Uterus (tissue), 2 donors: ENCODE measurements at regions not wholly inside any gene's neighbourhood (a gene's known extent, or its start where the extent isn't known, plus 50 kb on each side); places are given as distances from the start of the nearest gene placed in this dataset.

Experiments
- POLR2A ChIP-seq, 2 donors: fragments of 450-650 bp; IDR thresholded peaks; one replicate each; pipeline ENCODE4 v1.6.1; 2016; ENCODE audit warnings: antibody characterized with exemption in 2 of 2, mild to moderate bottlenecking in 1 of 2, moderate library complexity in 1 of 2
- TF ChIP-seq, protein P1 (sequence below), 4 experiments: fragments of 200-600 bp in 2 of 4; fragments of 450-650 bp in 2 of 4; sonication (generic) in 2 of 4; IDR thresholded peaks; one replicate each; pipeline ENCODE4 v1.5.1; 2016 to 2019; ENCODE audit warnings: antibody characterized with exemption in 4 of 4, mild to moderate bottlenecking in 2 of 4, moderate library complexity in 1 of 4

DNA sequence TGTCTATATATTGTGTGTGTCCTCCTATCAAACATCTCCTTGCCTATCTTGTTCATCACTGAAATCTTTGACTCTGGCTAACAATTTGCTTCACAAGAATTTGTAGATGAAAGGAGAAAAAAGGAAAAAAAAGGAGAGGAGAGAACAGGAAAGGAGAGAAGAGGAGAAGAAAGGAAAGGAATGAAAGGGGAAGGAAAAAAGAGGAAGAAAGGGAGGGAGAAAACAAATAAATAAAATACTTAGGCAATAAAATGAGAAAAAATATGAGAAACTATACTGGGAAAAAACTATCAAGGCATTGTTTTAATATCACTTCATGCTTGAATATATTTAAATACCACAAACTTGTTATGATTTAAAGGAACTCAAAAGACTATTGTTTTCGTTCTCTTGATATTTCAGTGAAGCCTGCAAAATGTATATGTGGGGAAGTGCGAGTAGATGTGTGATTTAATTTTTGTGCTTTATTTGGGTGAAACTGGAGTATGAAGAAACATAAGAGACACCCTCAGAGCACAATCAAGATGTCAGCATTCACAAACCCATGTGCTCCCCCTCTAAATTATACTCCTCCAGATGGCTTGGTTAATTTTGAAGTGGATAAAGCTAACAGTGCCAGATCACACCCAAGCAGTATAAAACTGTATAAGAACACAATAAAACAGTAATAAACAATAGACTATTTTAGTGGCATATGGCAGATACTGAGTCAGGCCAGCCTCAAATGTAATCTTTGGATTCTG is 205.7 kb upstream of the SAMSN1 start:
- TF ChIP-seq, protein P1, sequence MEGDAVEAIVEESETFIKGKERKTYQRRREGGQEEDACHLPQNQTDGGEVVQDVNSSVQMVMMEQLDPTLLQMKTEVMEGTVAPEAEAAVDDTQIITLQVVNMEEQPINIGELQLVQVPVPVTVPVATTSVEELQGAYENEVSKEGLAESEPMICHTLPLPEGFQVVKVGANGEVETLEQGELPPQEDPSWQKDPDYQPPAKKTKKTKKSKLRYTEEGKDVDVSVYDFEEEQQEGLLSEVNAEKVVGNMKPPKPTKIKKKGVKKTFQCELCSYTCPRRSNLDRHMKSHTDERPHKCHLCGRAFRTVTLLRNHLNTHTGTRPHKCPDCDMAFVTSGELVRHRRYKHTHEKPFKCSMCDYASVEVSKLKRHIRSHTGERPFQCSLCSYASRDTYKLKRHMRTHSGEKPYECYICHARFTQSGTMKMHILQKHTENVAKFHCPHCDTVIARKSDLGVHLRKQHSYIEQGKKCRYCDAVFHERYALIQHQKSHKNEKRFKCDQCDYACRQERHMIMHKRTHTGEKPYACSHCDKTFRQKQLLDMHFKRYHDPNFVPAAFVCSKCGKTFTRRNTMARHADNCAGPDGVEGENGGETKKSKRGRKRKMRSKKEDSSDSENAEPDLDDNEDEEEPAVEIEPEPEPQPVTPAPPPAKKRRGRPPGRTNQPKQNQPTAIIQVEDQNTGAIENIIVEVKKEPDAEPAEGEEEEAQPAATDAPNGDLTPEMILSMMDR (IDR thresholded peaks at IDR 0.05): no peak
- TF ChIP-seq POLR2A (IDR thresholded peaks at IDR 0.05): no peak
